Muscle of leg (tissue), 3 donors: ENCODE measurements at regions not wholly inside any gene's neighbourhood (a gene's known extent, or its start where the extent isn't known, plus 50 kb on each side); places are given as distances from the start of the nearest gene placed in this dataset.

ENCODE experiments used
- DNase-seq: peaks from one replicate; pipeline ENCODE4 v3.0.0; 2013
- H3K27ac ChIP-seq: one replicate; pipeline ENCODE4 v1.5.1; 2013; ENCODE audit warnings: mild to moderate bottlenecking, low read length, control low read depth
- H3K27me3 ChIP-seq: one replicate; pipeline ENCODE4 v1.6.1; 2013; ENCODE audit warnings: low read length; ENCODE audit not compliant: control insufficient read depth, insufficient read depth
- H3K36me3 ChIP-seq: one replicate; pipeline ENCODE4 v1.6.1; 2013; ENCODE audit warnings: low read length; ENCODE audit not compliant: control insufficient read depth, insufficient read depth
- H3K4me1 ChIP-seq: one replicate; pipeline ENCODE4 v1.6.1; 2013; ENCODE audit warnings: low read length; ENCODE audit not compliant: control insufficient read depth, insufficient read depth
- H3K4me3 ChIP-seq: one replicate; pipeline ENCODE4 v1.5.1; 2013; ENCODE audit warnings: low read length, control low read depth
- H3K9me3 ChIP-seq: replicated peaks from 2 replicates; pipeline ENCODE4 v1.6.1; 2013; ENCODE audit warnings: low read depth, low read length; ENCODE audit not compliant: control insufficient read depth
- WGBS: methylation state at CpG from one replicate; pipeline ENCODE4 v1.1.5; 2013; ENCODE audit warnings: missing lambda C conversion rate; ENCODE audit not compliant: insufficient coverage; 5-methylcytosine and 5-hydroxymethylcytosine counted together

- Histone ChIP-seq H3K4me1 (no peaks in the 10 kb centered on the region), H3K9me3 (no peaks in the 10 kb centered on the region), H3K4me3 (no peak overlapping the region), H3K27me3 (peaks cover 60% of the 10 kb centered on the region), H3K36me3 (no peaks in the 10 kb centered on the region), H3K27ac (no peak overlapping the region)
- DNase-seq: no peak
- 76% methylated on average over 9 of the region's 9 CpGs for WGBS
Observed at GRCh38 chr3:10709110-10709781, 106.8 kb upstream of the SLC6A11 start.

- WGBS: 58% methylated on average over 5 of the region's 6 CpGs
- Histone ChIP-seq H3K9me3 (peaks cover 2% of the 10 kb centered on the region), H3K27ac (no peak overlapping the region), H3K4me3 (no peak overlapping the region), H3K4me1 (no peaks in the 10 kb centered on the region), H3K36me3 (no peaks in the 10 kb centered on the region), H3K27me3 (peaks cover 39% of the 10 kb centered on the region)
- no peak for DNase-seq
Observed at GRCh38 chr3:10712121-10712520, 103.9 kb upstream of the SLC6A11 start.

- Histone ChIP-seq H3K4me1 (no peaks in the 10 kb centered on the region), H3K27ac (no peak overlapping the region), H3K36me3 (no peaks in the 10 kb centered on the region), H3K4me3 (no peak overlapping the region), H3K27me3 (peaks cover 26% of the 10 kb centered on the region), H3K9me3 (peaks cover 2% of the 10 kb centered on the region)
- WGBS: no CpG with 5 or more reads among the region's 6 CpGs
- DNase-seq: no peak
Observed at GRCh38 chr3:10713656-10714055, 102.4 kb upstream of the SLC6A11 start.

- no peak for DNase-seq
- peaks cover 7% of the 10 kb centered on the region for H3K27me3 ChIP-seq
Observed at GRCh38 chr3:10715886-10716285, 100.1 kb upstream of the SLC6A11 start.

GRCh38 chr3:10716964-10717363 is 99.1 kb upstream of the SLC6A11 start:
- Histone ChIP-seq H3K9me3 (peaks cover 2% of the 10 kb centered on the region), H3K4me3 (no peak overlapping the region), H3K27me3 (peaks cover 5% of the 10 kb centered on the region), H3K4me1 (no peaks in the 10 kb centered on the region), H3K27ac (no peak overlapping the region), H3K36me3 (no peaks in the 10 kb centered on the region)
- WGBS: 82% methylated on average over 2 of the region's 8 CpGs
- no peak for DNase-seq

More at GRCh38 chr3:10715886-10716285, 100.1 kb upstream of the SLC6A11 start:
- H3K36me3 ChIP-seq: no peaks in the 10 kb centered on the region
- peaks cover 2% of the 10 kb centered on the region for H3K9me3 ChIP-seq
- no peak overlapping the region for H3K4me3 ChIP-seq
- H3K27ac ChIP-seq: no peak overlapping the region
- no peaks in the 10 kb centered on the region for H3K4me1 ChIP-seq
- WGBS: 74% methylated on average over 2 of the region's 3 CpGs

- no peak for DNase-seq
- Histone ChIP-seq H3K4me3 (no peak overlapping the region), H3K9me3 (peaks cover 2% of the 10 kb centered on the region), H3K4me1 (no peaks in the 10 kb centered on the region), H3K27ac (no peak overlapping the region), H3K27me3 (peaks cover 2% of the 10 kb centered on the region), H3K36me3 (no peaks in the 10 kb centered on the region)
- 70% methylated on average over 2 of the region's 4 CpGs for WGBS
Observed at GRCh38 chr3:10717756-10718155, 98.3 kb upstream of the SLC6A11 start.

GRCh38 chr3:10721101-10721500 is 94.9 kb upstream of the SLC6A11 start:
- Histone ChIP-seq H3K27me3 (peaks cover 2% of the 10 kb centered on the region), H3K36me3 (no peaks in the 10 kb centered on the region), H3K27ac (no peak overlapping the region), H3K4me3 (no peak overlapping the region), H3K4me1 (no peaks in the 10 kb centered on the region), H3K9me3 (no peaks in the 10 kb centered on the region)
- 58% methylated on average over 2 of the region's 5 CpGs for WGBS
- DNase-seq: no peak

- 71% methylated on average over 1 of the region's 6 CpGs for WGBS
- Histone ChIP-seq H3K36me3 (no peaks in the 10 kb centered on the region), H3K27ac (no peak overlapping the region), H3K4me1 (no peaks in the 10 kb centered on the region), H3K27me3 (peaks cover 2% of the 10 kb centered on the region), H3K9me3 (no peaks in the 10 kb centered on the region), H3K4me3 (no peak overlapping the region)
- no peak for DNase-seq
Observed at GRCh38 chr3:10722911-10723310, 93.1 kb upstream of the SLC6A11 start.

- no peak for DNase-seq
- H3K4me3 ChIP-seq: no peak overlapping the region
- H3K9me3 ChIP-seq: no peaks in the 10 kb centered on the region
- H3K27me3 ChIP-seq: peaks cover 2% of the 10 kb centered on the region
- H3K36me3 ChIP-seq: no peaks in the 10 kb centered on the region
- H3K4me1 ChIP-seq: no peaks in the 10 kb centered on the region
- 74% methylated on average over 5 of the region's 6 CpGs for WGBS
- H3K27ac ChIP-seq: no peak overlapping the region
Observed at GRCh38 chr3:10723991-10724390, 92.0 kb upstream of the SLC6A11 start.

GRCh38 chr3:10725067-10725466 is 91.0 kb upstream of the SLC6A11 start:
- Histone ChIP-seq H3K36me3 (no peaks in the 10 kb centered on the region), H3K4me1 (no peaks in the 10 kb centered on the region), H3K4me3 (no peak overlapping the region), H3K9me3 (no peaks in the 10 kb centered on the region), H3K27ac (no peak overlapping the region), H3K27me3 (peaks cover 2% of the 10 kb centered on the region)
- DNase-seq: no peak
- WGBS: 40% methylated on average over 1 of the region's 1 CpG

- Histone ChIP-seq H3K27ac (no peak overlapping the region), H3K4me1 (no peaks in the 10 kb centered on the region), H3K4me3 (no peak overlapping the region), H3K36me3 (no peaks in the 10 kb centered on the region), H3K9me3 (no peaks in the 10 kb centered on the region), H3K27me3 (peaks cover 2% of the 10 kb centered on the region)
- WGBS: 70% methylated on average over 2 of the region's 5 CpGs
- no peak for DNase-seq
Observed at GRCh38 chr3:10725846-10726245, 90.2 kb upstream of the SLC6A11 start.
